GM18951 (cell line): ENCODE measurements at regions not wholly inside any gene's neighbourhood (a gene's known extent, or its start where the extent isn't known, plus 50 kb on each side); places are given as distances from the start of the nearest gene placed in this dataset.

Source experiments
- POLR2A ChIP-seq: IDR thresholded peaks from 4 replicates; pipeline ENCODE4 v1.6.1; 2011; ENCODE audit warnings: mild to moderate bottlenecking; ENCODE audit not compliant: insufficient read length, insufficient read depth; ENCODE audit errors: extremely low read depth
- in situ Hi-C: fragments of 300-500 bp; cut with MboI; formaldehyde crosslinking; loops from one replicate; pipeline ENCODE4 v1.12.0; 2022; ENCODE audit warnings: low sequenced_read_pairs, mixed read lengths, inconsistent platforms; ENCODE audit not compliant: unreplicated experiment

GRCh38 chr4:13184199-13184598 is 299.9 kb downstream of the RAB28 start:
- in situ Hi-C loops = no loop called here
- no peak for TF ChIP-seq POLR2A

GRCh38 chr4:13182133-13182532 is 302.0 kb downstream of the RAB28 start:
- in situ Hi-C loops = no loop called here
- no peak for TF ChIP-seq POLR2A

GRCh38 chr4:13181681-13182080 is 302.5 kb downstream of the RAB28 start:
- TF ChIP-seq POLR2A = no peak
- in situ Hi-C loops = no loop called here

- in situ Hi-C loops = no loop called here
- no peak for TF ChIP-seq POLR2A
Measured at GRCh38 chr4:13180701-13181100, 303.4 kb downstream of the RAB28 start.

GRCh38 chr4:13178621-13179020 is 305.5 kb downstream of the RAB28 start:
- TF ChIP-seq POLR2A = no peak
- in situ Hi-C loops = no loop called here

- TF ChIP-seq POLR2A = no peak
Measured at GRCh38 chr4:13176741-13177142, 307.4 kb downstream of the RAB28 start.

GRCh38 chr4:13174926-13175325 is 309.2 kb downstream of the RAB28 start:
- TF ChIP-seq POLR2A = no peak
- in situ Hi-C loops = no loop called here

More at GRCh38 chr4:13176741-13177142, 307.4 kb downstream of the RAB28 start:
- in situ Hi-C loops = no loop called here

- TF ChIP-seq POLR2A = no peak
- in situ Hi-C loops = no loop called here
Measured at GRCh38 chr4:13174001-13174400, 310.1 kb downstream of the RAB28 start.

GRCh38 chr4:13171292-13172057 is 312.7 kb downstream of the RAB28 start:
- in situ Hi-C loops = no loop called here
- no peak for TF ChIP-seq POLR2A

GRCh38 chr4:13169731-13170525 is 314.2 kb downstream of the RAB28 start:
- TF ChIP-seq POLR2A = no peak
- in situ Hi-C loops = no loop called here

GRCh38 chr4:13168326-13168725 is 315.8 kb downstream of the RAB28 start:
- in situ Hi-C loops = no loop called here
- TF ChIP-seq POLR2A = no peak

- in situ Hi-C loops = no loop called here
Measured at GRCh38 chr4:13166214-13166613, 317.9 kb downstream of the RAB28 start.

GRCh38 chr4:13164783-13165331 is 319.3 kb downstream of the RAB28 start:
- no peak for TF ChIP-seq POLR2A
- in situ Hi-C loops = no loop called here

More at GRCh38 chr4:13166214-13166613, 317.9 kb downstream of the RAB28 start:
- TF ChIP-seq POLR2A = no peak
